Liver (tissue), 3 donors: ENCODE measurements at regions not wholly inside any gene's neighbourhood (a gene's known extent, or its start where the extent isn't known, plus 50 kb on each side); places are given as distances from the start of the nearest gene placed in this dataset.

ENCODE experiments used
- FOXA1 ChIP-seq: IDR thresholded peaks from 2 replicates; pipeline ENCODE4 v1.6.1; 2016; ENCODE audit warnings: antibody characterized with exemption
- MAX ChIP-seq: IDR thresholded peaks from 2 replicates; pipeline ENCODE4 v1.6.1; 2016; ENCODE audit warnings: antibody characterized with exemption
- RAD21 ChIP-seq, 2 donors: IDR thresholded peaks; 2 replicates each; pipeline ENCODE4 v1.6.1; 2016; ENCODE audit warnings: antibody characterized with exemption in 2 of 2, mild to moderate bottlenecking in 2 of 2
- SP1 ChIP-seq: IDR thresholded peaks from 2 replicates; pipeline ENCODE4 v1.6.1; 2018; ENCODE audit warnings: antibody characterized with exemption, mild to moderate bottlenecking
- YY1 ChIP-seq: IDR thresholded peaks from 2 replicates; pipeline ENCODE4 v1.6.1; 2016; ENCODE audit warnings: antibody characterized with exemption, mild to moderate bottlenecking
- TF ChIP-seq, protein P1 (sequence below): fragments of 150-350 bp; IDR thresholded peaks from 2 replicates; pipeline ENCODE4 v1.5.1; 2017; ENCODE audit warnings: improper control_type of control experiment, low read depth, low read length; ENCODE audit not compliant: missing input control
- TF ChIP-seq, protein P2 (sequence below): IDR thresholded peaks from 2 replicates; pipeline ENCODE4 v1.6.1; 2016; ENCODE audit warnings: antibody characterized with exemption, mild to moderate bottlenecking
- donor health status: healthy.
- donor health status: healthy.

- TF ChIP-seq, protein P1, sequence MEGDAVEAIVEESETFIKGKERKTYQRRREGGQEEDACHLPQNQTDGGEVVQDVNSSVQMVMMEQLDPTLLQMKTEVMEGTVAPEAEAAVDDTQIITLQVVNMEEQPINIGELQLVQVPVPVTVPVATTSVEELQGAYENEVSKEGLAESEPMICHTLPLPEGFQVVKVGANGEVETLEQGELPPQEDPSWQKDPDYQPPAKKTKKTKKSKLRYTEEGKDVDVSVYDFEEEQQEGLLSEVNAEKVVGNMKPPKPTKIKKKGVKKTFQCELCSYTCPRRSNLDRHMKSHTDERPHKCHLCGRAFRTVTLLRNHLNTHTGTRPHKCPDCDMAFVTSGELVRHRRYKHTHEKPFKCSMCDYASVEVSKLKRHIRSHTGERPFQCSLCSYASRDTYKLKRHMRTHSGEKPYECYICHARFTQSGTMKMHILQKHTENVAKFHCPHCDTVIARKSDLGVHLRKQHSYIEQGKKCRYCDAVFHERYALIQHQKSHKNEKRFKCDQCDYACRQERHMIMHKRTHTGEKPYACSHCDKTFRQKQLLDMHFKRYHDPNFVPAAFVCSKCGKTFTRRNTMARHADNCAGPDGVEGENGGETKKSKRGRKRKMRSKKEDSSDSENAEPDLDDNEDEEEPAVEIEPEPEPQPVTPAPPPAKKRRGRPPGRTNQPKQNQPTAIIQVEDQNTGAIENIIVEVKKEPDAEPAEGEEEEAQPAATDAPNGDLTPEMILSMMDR, result no peak
- no peak for TF ChIP-seq SP1
- TF ChIP-seq FOXA1, result no peak
- no peak for TF ChIP-seq YY1
- TF ChIP-seq MAX, result no peak
- TF ChIP-seq, protein P2, sequence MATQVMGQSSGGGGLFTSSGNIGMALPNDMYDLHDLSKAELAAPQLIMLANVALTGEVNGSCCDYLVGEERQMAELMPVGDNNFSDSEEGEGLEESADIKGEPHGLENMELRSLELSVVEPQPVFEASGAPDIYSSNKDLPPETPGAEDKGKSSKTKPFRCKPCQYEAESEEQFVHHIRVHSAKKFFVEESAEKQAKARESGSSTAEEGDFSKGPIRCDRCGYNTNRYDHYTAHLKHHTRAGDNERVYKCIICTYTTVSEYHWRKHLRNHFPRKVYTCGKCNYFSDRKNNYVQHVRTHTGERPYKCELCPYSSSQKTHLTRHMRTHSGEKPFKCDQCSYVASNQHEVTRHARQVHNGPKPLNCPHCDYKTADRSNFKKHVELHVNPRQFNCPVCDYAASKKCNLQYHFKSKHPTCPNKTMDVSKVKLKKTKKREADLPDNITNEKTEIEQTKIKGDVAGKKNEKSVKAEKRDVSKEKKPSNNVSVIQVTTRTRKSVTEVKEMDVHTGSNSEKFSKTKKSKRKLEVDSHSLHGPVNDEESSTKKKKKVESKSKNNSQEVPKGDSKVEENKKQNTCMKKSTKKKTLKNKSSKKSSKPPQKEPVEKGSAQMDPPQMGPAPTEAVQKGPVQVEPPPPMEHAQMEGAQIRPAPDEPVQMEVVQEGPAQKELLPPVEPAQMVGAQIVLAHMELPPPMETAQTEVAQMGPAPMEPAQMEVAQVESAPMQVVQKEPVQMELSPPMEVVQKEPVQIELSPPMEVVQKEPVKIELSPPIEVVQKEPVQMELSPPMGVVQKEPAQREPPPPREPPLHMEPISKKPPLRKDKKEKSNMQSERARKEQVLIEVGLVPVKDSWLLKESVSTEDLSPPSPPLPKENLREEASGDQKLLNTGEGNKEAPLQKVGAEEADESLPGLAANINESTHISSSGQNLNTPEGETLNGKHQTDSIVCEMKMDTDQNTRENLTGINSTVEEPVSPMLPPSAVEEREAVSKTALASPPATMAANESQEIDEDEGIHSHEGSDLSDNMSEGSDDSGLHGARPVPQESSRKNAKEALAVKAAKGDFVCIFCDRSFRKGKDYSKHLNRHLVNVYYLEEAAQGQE, result no peak
- TF ChIP-seq RAD21 (IDR thresholded peaks at IDR 0.05), result no peak
These were observed 217.8 kb upstream of the PMFBP1 start for GRCh38 chr16:72389791-72390190.
